Fibroblast of upper back skin (primary cell): ENCODE measurements at regions not wholly inside any gene's neighbourhood (a gene's known extent, or its start where the extent isn't known, plus 50 kb on each side); places are given as distances from the start of the nearest gene placed in this dataset.
"Not testable (repeated sequence)": the region's sequence is repeated elsewhere in the genome, so short reads cannot be mapped to it uniquely, and the experiment has no call there.

ENCODE experiments used
- DNase-seq: peaks from one replicate; pipeline ENCODE4 v3.0.0-alpha.2; 2013

GRCh38 chr20:56890011-56890410 lies 260.9 kb downstream of the TFAP2C start:
- no peak for DNase-seq

GRCh38 chr20:56893226-56893917 lies 264.3 kb downstream of the TFAP2C start:
- DNase-seq, result no peak

- no peak for DNase-seq
Measured at GRCh38 chr20:56896447-56896846, 267.3 kb downstream of the TFAP2C start.

- no peak for DNase-seq
Measured at GRCh38 chr20:56897318-56897957, 268.3 kb downstream of the TFAP2C start.

- no peak for DNase-seq
Measured at GRCh38 chr20:56897958-56898349, 268.8 kb downstream of the TFAP2C start.

GRCh38 chr20:56899506-56899905 lies 270.4 kb downstream of the TFAP2C start:
- no peak for DNase-seq

GRCh38 chr20:56900252-56900651 lies 271.1 kb downstream of the TFAP2C start:
- no peak for DNase-seq

GRCh38 chr20:56903421-56903820 lies 274.3 kb downstream of the TFAP2C start:
- DNase-seq, result no peak

- DNase-seq, result no peak
Measured at GRCh38 chr20:56903858-56904257, 274.8 kb downstream of the TFAP2C start.

- no peak for DNase-seq
Measured at GRCh38 chr20:56909918-56910714, 281.0 kb downstream of the TFAP2C start.

GRCh38 chr20:56911946-56912345 lies 282.8 kb downstream of the TFAP2C start:
- DNase-seq, result no peak

GRCh38 chr20:56914532-56914931 lies 285.4 kb downstream of the TFAP2C start:
- DNase-seq, result no peak

- no peak for DNase-seq
Measured at GRCh38 chr20:56916345-56916622, 287.2 kb downstream of the TFAP2C start.

- DNase-seq, result not testable (repeated sequence)
Measured at GRCh38 chr20:56920041-56920440, 290.9 kb downstream of the TFAP2C start.

- no peak for DNase-seq
Measured at GRCh38 chr20:56922497-56922896, 293.4 kb downstream of the TFAP2C start.

- DNase-seq, result no peak
Measured at GRCh38 chr20:56924292-56925081, 295.4 kb downstream of the TFAP2C start.

- no peak for DNase-seq
Measured at GRCh38 chr20:56925082-56925830, 296.1 kb downstream of the TFAP2C start.

- no peak for DNase-seq
Measured at GRCh38 chr20:56925831-56926170, 296.7 kb downstream of the TFAP2C start.

GRCh38 chr20:56926501-56926900 lies 297.4 kb downstream of the TFAP2C start:
- DNase-seq, result no peak

- no peak for DNase-seq
Measured at GRCh38 chr20:56927127-56927526, 298.0 kb downstream of the TFAP2C start.

- no peak for DNase-seq
Measured at GRCh38 chr20:56928007-56928406, 298.9 kb downstream of the TFAP2C start.

- DNase-seq, result no peak
Measured at GRCh38 chr20:56929606-56930005, 300.5 kb downstream of the TFAP2C start.

GRCh38 chr20:56930876-56931275 lies 301.8 kb downstream of the TFAP2C start:
- no peak for DNase-seq
